Activated CD4-positive, CD25-positive, alpha-beta regulatory T cell treated with anti-CD3 and anti-CD28 coated beads, Interleukin-2, amount 50 U/mL, for 72 hours (primary cell): ENCODE measurements at regions not wholly inside any gene's neighbourhood (a gene's known extent, or its start where the extent isn't known, plus 50 kb on each side); places are given as distances from the start of the nearest gene placed in this dataset.
"Not testable (repeated sequence)": the region's sequence is repeated elsewhere in the genome, so short reads cannot be mapped to it uniquely, and the experiment has no call there.

Experiments
- DNase-seq: peaks from one replicate; pipeline ENCODE4 v3.0.0; 2021

- not testable (repeated sequence) for DNase-seq
Observed at GRCh38 chr15:39262995-39263772, 317.7 kb upstream of the THBS1 start.

GRCh38 chr15:39265261-39265660 is 315.6 kb upstream of the THBS1 start:
- no peak for DNase-seq

GRCh38 chr15:39266890-39267289 is 314.0 kb upstream of the THBS1 start:
- no peak for DNase-seq

GRCh38 chr15:39267685-39268084 is 313.2 kb upstream of the THBS1 start:
- no peak for DNase-seq

GRCh38 chr15:39269352-39269751 is 311.5 kb upstream of the THBS1 start:
- no peak for DNase-seq

GRCh38 chr15:39269821-39270220 is 311.1 kb upstream of the THBS1 start:
- DNase-seq, result no peak

GRCh38 chr15:39270221-39270855 is 310.5 kb upstream of the THBS1 start:
- DNase-seq, result no peak

- DNase-seq, result no peak
Observed at GRCh38 chr15:39270934-39271333, 309.9 kb upstream of the THBS1 start.

- DNase-seq, result no peak
Observed at GRCh38 chr15:39272901-39273300, 308.0 kb upstream of the THBS1 start.

- DNase-seq, result no peak
Observed at GRCh38 chr15:39273717-39274411, 307.0 kb upstream of the THBS1 start.

GRCh38 chr15:39275066-39275465 is 305.8 kb upstream of the THBS1 start:
- DNase-seq, result no peak

GRCh38 chr15:39279311-39279710 is 301.6 kb upstream of the THBS1 start:
- DNase-seq, result no peak

- no peak for DNase-seq
Observed at GRCh38 chr15:39281094-39281493, 299.8 kb upstream of the THBS1 start.

GRCh38 chr15:39282663-39283208 is 298.1 kb upstream of the THBS1 start:
- DNase-seq, result no peak

GRCh38 chr15:39283531-39283930 is 297.3 kb upstream of the THBS1 start:
- DNase-seq, result no peak

- no peak for DNase-seq
Observed at GRCh38 chr15:39285071-39285470, 295.8 kb upstream of the THBS1 start.

GRCh38 chr15:39285663-39286062 is 295.2 kb upstream of the THBS1 start:
- no peak for DNase-seq

- no peak for DNase-seq
Observed at GRCh38 chr15:39286706-39287105, 294.2 kb upstream of the THBS1 start.

GRCh38 chr15:39287322-39288195 is 293.3 kb upstream of the THBS1 start:
- no peak for DNase-seq

- DNase-seq, result no peak
Observed at GRCh38 chr15:39290711-39291435, 290.0 kb upstream of the THBS1 start.

GRCh38 chr15:39291690-39292089 is 289.2 kb upstream of the THBS1 start:
- DNase-seq, result no peak

- no peak for DNase-seq
Observed at GRCh38 chr15:39296955-39297354, 283.9 kb upstream of the THBS1 start.
